ENCODE measurements at regions not wholly inside any gene's neighbourhood (a gene's known extent, or its start where the extent isn't known, plus 50 kb on each side); places are given as distances from the start of the nearest gene placed in this dataset.

GRCh38 chr1:234963904-234964702 is 164.5 kb downstream of the TOMM20 start (continued):
- TF ChIP-seq PBX3 (CRISPR knock-in tag; IDR thresholded peaks at IDR 0.05; ENCODE audit: borderline replicate concordance), result no peak
- no peak for TF ChIP-seq ZNF253 (CRISPR knock-in tag; IDR thresholded peaks at IDR 0.05; ENCODE audit: borderline replicate concordance)
- TF ChIP-seq, protein P1, sequence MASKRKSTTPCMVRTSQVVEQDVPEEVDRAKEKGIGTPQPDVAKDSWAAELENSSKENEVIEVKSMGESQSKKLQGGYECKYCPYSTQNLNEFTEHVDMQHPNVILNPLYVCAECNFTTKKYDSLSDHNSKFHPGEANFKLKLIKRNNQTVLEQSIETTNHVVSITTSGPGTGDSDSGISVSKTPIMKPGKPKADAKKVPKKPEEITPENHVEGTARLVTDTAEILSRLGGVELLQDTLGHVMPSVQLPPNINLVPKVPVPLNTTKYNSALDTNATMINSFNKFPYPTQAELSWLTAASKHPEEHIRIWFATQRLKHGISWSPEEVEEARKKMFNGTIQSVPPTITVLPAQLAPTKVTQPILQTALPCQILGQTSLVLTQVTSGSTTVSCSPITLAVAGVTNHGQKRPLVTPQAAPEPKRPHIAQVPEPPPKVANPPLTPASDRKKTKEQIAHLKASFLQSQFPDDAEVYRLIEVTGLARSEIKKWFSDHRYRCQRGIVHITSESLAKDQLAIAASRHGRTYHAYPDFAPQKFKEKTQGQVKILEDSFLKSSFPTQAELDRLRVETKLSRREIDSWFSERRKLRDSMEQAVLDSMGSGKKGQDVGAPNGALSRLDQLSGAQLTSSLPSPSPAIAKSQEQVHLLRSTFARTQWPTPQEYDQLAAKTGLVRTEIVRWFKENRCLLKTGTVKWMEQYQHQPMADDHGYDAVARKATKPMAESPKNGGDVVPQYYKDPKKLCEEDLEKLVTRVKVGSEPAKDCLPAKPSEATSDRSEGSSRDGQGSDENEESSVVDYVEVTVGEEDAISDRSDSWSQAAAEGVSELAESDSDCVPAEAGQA (IDR thresholded peaks at IDR 0.05; ENCODE audit: low read depth), result no peak
- TF ChIP-seq, protein P1 (CRISPR knock-in tag; IDR thresholded peaks at IDR 0.05; ENCODE audit: borderline replicate concordance), result no peak
- no peak for TF ChIP-seq TCF7L2 (IDR thresholded peaks at IDR 0.05; ENCODE audit: low read depth, low read length)
- TF ChIP-seq HOXA7 (CRISPR knock-in tag; IDR thresholded peaks at IDR 0.05), result no peak
- TF ChIP-seq SKI (IDR thresholded peaks at IDR 0.05; ENCODE audit: partially characterized antibody), result peak; percentile 88
- TF ChIP-seq ZNF543 (CRISPR knock-in tag; IDR thresholded peaks at IDR 0.05), result no peak
- 0 out of 2 replicates have a peak, but pooled peaks have one; percentile 27 for TF ChIP-seq ZBTB21 (CRISPR knock-in tag; IDR thresholded peaks at IDR 0.05)
- no peak for TF ChIP-seq RXRA (CRISPR knock-in tag; IDR thresholded peaks at IDR 0.05)
- no peak for TF ChIP-seq ZNF782 (CRISPR knock-in tag; IDR thresholded peaks at IDR 0.05; ENCODE audit: borderline replicate concordance)
- TF ChIP-seq, protein P2, sequence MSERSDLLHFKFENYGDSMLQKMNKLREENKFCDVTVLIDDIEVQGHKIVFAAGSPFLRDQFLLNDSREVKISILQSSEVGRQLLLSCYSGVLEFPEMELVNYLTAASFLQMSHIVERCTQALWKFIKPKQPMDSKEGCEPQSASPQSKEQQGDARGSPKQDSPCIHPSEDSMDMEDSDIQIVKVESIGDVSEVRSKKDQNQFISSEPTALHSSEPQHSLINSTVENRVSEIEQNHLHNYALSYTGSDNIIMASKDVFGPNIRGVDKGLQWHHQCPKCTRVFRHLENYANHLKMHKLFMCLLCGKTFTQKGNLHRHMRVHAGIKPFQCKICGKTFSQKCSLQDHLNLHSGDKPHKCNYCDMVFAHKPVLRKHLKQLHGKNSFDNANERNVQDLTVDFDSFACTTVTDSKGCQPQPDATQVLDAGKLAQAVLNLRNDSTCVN (CRISPR knock-in tag; IDR thresholded peaks at IDR 0.05; ENCODE audit: borderline replicate concordance), result peak; percentile 55; the same call in 1 of the 2 replicates
- TF ChIP-seq ADNP (CRISPR knock-in tag; IDR thresholded peaks at IDR 0.05), result peak; percentile 88; the same call in 1 of the 2 replicates
